ENCODE measurements at regions not wholly inside any gene's neighbourhood (a gene's known extent, or its start where the extent isn't known, plus 50 kb on each side); places are given as distances from the start of the nearest gene placed in this dataset.

GRCh38 chr4:116385583-116385982 is 699.8 kb downstream of the TRAM1L1 start:
- TF ChIP-seq CTCF (IDR thresholded peaks at IDR 0.05) (no peak), POLR2A (IDR thresholded peaks at IDR 0.05) (no peak)

Measured in heart left ventricle (tissue), 13 donors.